GM20431 (cell line): ENCODE measurements at regions not wholly inside any gene's neighbourhood (a gene's known extent, or its start where the extent isn't known, plus 50 kb on each side); places are given as distances from the start of the nearest gene placed in this dataset.

ENCODE experiments used
- in situ Hi-C: fragments of 300-500 bp; cut with MseI, MboI; formaldehyde crosslinking; loops from one replicate; pipeline ENCODE4 v1.15.0; 2020; ENCODE audit warnings: low sequenced_read_pairs; ENCODE audit not compliant: unreplicated experiment

DNA sequence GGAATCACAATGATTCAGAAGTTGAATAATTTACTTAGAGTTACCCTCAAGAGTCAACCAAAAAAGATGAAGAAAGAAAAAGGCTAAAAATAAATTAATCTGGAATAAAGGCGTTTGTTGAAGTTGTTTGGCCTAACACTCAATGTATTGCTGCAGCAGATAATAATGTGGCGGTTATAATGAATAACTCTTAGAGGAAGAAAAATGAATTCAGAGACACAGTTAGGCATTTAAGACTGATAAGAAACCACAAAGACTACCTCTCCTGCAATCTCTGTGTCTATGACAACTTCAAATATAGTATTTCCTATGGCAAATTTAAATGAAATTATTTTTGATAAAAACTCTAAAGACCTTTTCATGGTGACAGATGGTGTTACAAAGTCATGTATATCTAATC, 1369.1 kb upstream of the AGA start:
- in situ Hi-C loops = no loop called here

DNA sequence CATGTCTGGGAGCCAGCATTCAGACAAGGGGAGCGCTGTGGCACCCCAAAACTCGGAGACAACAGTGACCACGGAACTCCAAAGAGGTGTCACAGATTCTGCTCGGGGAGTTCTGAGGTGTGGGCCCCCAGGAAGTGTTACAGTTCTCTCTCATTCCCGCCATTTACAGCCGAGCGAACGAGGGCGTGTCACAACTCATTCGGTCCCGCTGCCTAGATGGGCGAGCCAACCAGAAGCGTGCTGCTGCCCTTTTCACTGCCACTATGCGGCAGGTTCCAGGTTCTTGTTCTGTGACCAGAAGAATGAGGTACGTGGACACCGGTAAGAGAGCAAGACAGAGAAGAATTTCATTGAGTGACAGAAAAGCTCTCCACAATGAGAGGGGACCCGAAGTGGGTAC, 1370.6 kb upstream of the AGA start:
- in situ Hi-C loops = no loop called here

DNA sequence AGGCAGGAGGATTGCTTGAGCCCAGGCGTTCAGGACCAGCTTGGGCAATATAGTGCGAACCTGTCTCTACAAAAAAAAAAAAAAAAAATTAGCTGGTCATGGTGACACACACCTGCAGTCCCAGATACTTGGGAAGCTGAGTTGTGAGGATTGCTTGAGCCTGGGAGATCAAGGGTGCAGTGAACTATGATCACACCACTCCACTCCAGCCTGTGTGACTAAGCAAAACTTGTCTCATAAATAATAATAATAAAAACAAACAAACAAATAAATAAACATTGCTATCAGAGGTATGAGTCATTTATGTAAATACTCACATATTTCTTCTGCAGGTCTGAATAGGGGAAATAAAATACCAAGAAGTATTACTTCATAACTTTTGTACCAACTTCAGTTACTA, 1372.7 kb upstream of the AGA start:
- in situ Hi-C loops = no loop called here

DNA sequence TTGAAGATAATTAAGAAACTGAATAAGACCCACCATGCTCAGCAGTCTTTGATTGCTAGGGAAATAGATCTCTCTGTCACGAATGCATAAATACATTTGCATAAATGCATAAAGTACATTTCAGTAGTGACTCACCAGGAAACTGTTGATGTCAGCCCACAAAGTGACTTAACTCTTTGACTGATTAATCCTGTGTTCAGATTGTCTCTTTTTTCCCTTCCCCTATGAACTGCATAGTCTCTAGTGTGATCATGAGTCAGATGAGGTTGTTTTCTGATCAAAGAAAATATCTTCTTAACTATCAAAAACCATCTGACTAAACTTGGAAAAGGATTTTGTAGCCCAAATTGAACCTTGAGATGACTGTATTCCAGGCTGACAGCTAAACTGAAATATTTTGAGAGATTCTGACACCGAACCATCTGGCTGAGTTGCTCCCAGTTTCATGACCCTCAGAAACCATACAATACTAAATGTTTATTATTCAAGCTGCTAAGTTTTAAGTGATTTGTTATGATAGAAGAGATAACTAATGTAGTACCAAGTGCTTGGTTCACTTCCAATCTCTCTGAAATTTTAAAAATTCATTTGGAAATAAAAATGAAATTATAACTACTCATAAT, 1381.5 kb upstream of the AGA start:
- in situ Hi-C loops = no loop called here

DNA sequence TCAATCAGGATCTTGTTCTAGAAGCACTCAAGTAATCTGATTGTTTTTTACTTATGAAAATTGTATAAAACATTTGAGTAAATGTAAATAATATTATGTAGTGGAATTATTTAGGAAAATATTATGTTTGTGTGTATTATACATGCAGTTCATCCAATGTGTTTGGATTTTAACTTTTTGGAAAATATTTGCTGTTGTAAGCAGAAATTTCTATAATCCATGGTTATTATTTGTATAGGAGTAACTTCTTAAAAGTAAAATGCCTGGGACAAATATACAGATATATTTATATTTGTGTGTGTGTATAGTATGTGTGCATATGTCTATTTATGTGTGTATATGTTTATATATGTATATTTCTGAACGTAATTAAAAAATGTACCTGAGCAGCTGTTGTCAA, 1394.6 kb upstream of the AGA start:
- in situ Hi-C loops = no loop called here

DNA sequence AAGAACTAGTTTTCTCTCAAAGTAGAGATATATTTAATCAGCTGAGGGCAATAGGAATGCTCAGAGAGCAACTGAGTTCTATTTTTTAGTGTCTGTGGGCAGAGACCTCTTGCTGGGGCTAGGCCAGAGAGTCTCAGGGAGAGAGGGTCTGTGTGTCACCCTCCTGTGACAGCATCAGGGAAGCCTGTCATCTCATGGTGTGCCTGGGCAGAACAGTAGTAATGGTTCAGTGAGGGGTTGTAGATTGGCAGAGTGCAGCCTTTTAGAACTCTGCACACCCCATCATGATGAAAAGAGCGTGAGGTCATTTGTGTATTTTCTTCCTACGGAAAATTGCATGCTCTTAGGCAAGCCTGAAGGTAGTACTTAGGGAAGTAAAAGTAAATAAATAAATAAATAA, 1396.5 kb upstream of the AGA start:
- in situ Hi-C loops = no loop called here

DNA sequence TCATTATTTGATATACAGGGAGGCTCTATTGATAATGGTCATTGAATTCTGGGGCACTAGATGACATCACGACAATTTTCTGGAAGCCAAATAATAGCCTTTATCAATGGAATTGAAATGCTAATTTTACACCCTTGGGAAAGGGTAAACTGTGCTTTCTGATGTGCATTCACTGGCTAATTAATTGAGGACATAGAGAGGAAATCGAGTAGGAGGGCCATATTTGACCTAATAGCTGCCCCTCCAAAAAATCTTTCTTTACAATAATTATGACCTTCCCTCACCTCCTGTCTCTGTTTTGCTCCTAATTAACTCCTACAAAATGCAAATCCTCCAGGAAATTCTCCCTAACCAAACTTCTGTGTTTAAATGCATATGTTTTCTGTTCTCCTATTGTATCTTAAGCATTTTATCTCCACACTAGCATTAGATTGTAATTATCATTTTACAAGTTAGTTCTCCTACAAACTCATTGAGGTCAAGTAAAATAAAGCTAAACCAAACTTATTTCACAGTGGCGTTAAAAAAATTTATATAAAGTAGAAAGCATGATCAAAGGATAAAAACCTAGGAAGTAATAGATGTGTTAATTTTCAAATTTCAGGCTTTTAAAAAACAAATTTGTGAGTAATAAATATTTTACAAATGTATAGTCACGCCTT, 1414.0 kb upstream of the AGA start:
- in situ Hi-C loops = no loop called here

DNA sequence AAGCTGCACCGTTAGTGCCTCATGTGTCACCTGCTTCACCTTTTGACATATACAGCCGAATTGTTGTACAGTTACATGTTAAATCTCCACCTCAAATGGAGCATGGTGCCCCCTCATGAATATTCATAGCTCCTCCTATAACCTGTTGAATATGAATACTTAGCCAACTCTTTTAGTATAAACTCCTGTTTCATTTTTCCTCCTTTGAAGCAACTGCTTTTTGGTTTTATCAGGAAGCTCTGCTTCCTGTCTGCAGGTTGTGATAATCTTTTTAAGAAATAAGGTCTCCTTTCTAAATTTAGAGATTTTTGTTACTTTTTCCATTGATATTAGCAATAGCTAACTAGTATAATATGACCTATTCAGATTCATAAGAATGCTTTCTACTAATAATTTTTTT, 1429.2 kb upstream of the AGA start:
- in situ Hi-C loops = no loop called here

DNA sequence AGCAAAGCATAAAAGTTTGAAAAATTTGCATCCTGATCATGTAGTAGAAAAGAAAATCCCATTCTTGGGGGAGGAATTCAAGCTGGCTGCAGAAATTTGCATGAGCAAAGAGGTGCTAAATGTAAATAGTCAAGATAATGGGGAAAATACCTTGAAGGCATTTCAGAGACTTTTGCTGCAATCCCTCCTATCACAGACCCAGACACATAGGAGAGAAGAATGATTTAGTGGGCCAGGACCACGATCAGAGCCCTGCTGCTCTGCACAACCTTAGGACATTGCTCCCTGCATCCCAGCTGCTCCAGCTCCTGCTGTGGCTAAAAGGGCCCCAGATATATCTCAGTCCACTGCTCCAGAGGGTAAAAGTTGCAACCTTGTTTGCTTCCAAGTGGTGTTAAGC, 1439.7 kb upstream of the AGA start:
- in situ Hi-C loops = no loop called here

DNA sequence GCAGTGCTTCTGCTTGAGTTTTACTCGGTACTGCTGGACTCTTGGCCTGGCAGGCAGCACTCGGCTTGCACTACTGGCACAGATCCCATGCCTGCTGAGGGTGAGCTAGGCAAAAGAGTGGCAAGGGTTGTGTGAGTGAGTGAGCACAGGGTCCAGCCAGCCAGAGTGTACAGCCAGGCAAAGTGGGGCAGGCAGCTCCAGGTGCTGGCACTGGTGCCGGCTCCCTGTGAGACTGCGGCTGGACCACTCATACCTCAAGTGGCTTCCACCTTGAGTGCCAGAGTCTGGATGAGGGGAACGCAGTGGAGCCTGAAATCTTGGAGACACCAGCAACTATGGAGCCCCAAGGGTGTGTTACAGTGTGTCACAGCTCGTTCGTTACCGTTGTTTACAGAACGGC, 1451.9 kb upstream of the AGA start:
- in situ Hi-C loops = no loop called here

DNA sequence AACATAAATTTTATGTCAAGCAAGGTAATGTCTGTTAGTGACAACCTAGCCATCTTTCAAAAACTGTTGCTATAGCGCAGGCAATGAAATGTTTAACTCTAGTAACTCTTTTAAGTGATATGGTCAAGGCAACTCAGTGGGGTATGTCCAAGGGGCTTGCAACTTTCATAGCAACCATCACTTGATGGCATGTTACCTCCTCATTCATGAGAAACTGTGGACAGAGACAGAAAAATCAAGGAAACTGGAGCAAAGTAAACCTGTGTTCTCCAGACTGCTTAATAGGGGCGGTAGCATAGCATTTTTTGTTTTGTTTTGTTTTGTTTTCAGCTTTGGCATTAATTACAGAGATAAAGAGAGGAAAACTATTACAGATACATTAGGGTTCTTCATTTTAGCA, 1456.8 kb upstream of the AGA start:
- in situ Hi-C loops = no loop called here

DNA sequence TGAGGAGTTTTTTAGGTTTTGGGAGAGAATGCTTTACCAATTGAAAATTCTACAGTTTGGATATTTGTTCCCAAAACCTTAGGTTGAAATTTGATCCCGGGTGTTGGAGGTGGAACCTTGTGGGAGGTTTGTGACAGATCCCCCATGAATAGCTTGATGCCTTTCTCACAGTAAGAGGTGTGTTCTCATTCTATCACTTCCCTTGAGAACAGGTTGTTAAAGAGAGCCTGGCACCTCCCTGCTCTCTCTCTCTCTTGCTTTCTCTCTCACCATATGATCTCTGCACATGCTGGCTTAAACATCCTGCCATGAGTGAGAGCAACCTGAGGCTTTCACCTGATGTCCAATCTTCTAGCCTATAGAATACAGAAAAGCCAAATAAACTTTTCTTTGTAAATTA, 1475.5 kb upstream of the AGA start:
- in situ Hi-C loops = no loop called here

DNA sequence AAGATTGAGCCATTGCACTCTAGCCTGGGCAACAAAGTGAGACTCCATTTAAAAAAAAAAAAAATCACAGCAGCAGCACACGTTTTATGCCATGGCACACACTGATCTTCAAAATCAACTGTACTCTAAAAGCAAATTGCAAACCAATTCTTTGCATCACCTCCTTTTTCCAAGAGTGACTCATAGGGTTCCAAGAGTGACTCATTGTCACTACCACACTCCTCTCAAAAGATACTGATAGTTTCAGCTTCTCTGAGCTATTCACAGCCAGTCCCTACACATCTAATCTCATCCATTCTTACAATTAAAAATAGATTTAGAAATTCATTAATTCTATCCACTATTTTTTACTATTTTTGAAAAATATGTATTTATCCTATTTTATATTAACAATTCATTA, 1494.9 kb upstream of the AGA start:
- in situ Hi-C loops = no loop called here

DNA sequence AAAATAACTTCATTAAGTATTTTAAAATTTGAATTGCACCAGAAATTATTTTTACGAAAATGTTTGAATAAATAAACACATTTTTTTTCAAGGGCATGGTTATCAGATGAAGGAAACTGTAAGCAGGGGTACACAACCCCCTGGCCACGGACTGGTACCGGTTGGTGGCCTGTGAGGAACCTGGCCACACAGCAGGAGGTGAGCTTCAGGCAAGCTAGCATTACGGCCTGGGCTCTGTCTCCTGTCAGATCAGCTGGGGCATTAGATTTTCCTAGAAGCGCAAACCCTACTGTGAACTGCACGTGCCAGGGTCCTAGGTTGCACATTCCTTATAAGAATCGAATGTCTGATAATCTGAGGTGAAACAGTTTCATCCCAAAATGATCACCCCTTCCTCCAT, 1499.7 kb upstream of the AGA start:
- in situ Hi-C loops = no loop called here

DNA sequence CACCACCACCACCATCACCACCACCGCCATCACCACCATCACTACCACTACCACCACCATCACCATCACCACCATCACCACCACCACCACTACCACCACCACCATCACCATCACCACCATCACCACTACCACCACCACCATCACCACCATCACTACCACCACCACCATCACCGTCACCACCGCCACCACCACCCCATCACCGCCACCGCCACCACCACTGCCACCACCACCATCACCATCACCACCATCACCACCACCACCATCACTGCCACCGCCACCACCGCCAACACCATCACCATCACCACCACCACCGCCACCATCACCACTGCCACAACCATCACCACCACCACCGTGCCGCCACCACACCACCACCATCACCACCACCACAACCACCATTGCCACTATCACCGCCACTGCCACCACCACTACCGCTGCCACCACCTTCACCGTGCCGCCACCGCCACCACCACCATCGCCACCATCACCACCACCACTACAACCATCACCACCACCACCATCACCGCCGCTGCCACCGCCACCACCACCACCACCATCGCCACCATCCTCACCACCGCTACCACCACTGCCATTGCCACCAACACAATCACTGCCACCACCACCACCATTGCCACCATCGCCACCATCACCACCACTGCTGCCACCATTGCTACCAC, 1511.3 kb upstream of the AGA start:
- in situ Hi-C loops = no loop called here

DNA sequence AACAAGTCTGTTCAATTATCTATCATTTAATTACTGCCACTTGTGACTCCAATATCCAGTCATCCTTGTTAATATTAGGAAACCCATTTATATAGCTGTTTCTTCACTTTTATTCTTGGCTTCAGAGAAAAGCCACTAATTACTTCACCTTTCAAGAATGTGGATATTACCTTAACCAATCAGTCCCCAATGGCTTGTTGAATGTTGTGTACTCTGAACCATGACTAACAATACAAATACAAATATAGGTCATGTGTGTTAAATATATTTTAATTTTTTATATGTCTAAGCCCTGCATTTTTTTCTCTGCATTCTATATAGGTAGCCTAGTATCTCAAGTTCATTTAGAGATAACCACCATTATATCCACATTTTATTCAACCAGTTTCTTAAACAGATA, 1513.4 kb upstream of the AGA start:
- in situ Hi-C loops = no loop called here

DNA sequence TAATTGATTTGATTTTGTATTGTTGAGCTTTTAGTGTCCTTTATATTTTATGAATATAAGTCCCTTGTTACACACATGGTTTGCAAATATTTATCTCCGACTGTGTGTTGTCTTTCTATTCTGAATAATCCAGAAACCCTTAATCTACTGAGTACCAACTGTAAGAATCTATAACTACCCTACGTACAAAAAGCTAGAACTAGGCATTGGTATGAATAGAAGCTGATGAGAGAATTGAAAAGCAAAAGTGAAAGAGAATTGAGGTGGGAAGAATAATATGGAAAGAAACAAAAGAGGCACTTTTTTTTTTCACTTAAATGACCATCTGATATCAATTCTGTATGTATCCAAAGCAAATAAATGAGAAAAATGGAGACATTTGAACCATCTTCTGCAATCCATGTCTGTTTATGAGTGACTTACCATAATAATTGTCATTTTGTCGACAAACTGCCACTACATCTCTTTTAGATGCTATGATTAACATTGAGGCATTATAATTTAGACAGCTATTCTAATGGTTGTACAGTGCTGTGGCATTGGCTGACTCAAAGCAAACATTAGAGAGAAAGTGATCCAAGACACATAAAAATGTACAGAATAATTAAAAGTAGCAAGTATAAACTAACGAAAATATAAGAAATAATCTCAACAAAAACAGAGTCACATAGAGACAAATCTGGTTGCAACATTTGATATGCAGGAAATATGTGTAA, 1516.6 kb upstream of the AGA start:
- in situ Hi-C loops = no loop called here

DNA sequence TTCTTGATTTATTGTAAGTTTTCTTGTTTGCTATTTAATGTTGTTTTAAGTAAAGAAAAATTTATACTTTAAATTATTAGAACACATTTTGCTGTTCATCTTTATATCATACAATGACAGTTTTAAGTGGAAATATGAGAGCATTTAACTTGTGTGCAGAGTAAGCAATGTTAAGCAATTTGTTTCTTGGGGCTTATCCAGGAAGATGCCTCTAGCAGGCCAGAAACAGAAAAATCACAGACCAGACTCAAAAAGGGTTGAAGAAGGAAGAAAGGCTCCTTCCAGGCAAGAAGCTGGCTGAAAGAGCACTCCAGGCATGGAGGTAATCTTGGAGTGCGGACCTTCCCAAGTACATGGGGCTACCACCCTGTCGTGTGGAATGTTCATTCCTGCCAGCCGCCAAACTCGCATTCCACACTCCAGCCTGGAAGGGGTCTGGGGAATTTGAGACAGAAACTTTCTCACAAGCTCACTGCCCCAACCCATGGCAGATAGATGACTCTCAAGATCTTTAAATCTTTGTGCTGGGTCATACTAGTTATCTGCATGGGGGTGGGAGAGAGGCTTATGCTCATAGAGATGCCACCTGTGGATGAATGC, 1521.3 kb upstream of the AGA start:
- in situ Hi-C loops = no loop called here

DNA sequence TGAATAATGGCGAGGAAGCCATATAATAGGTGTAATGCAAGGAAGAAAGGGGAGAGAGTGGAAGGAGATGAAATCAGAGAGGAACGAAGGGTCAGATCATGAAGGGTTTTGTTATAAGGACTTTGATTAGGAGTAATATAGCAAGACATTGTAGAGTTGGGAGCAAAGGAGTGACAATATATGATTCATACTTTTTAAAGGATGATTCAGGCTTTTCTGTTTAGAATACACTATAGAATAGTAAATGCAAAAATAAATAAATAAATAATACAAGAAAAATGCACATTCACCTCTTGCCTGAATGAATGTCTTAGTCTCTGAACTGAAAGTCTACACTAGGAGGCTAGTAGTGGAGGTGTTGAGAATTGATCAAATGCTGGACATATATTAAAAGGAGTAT, 1524.4 kb upstream of the AGA start:
- in situ Hi-C loops = no loop called here

DNA sequence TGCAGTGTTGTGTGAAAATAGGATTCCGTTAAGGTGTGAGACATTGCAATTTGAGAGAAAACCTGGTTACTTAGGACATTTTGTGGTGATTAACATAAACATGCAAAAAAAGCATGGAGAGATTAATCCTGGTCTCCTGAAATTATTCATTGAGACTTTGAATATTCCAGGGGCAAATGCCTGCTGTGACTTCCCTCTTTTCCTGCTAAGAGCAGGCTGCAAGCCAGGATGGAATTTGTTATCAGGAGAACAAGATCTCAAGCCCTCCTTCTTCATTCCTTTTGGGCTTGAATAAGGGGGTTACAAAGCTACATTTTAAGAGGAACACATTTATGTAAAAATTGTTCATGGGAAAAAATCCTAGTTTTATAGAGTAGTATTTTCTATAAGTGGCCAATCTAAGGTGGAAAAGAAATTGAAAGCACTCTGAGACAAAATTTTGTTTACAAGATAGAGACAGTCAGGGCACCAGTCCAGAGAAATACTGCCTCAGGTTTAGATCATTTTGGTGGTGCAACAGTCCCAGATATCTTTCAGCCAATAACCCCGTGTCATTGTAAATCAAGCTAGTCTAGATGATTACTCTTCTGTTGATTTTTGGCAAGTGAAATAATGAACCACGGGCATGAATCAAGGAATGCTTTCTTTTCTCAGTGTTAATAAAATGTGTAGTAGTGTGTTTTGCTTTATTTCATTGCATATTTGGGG, 1528.3 kb upstream of the AGA start:
- in situ Hi-C loops = no loop called here
